Fibroblast of the aortic adventitia (primary cell): ENCODE measurements at regions not wholly inside any gene's neighbourhood (a gene's known extent, or its start where the extent isn't known, plus 50 kb on each side); places are given as distances from the start of the nearest gene placed in this dataset.

ENCODE experiments used
- DNase-seq: peaks from one replicate; pipeline ENCODE4 v3.0.0-alpha.2; 2010; ENCODE audit warnings: low read depth
- H3K4me3 ChIP-seq: 2 replicates; pipeline ENCODE4 v1.5.1; 2011; ENCODE audit warnings: low read depth, mild to moderate bottlenecking, control low read depth, low read length, moderate library complexity
- TF ChIP-seq, protein P1 (sequence below): IDR thresholded peaks from 2 replicates; pipeline ENCODE4 v1.5.1; 2011; ENCODE audit warnings: mild to moderate bottlenecking, low read length, control low read depth, inconsistent platforms; ENCODE audit not compliant: insufficient read depth

- no peak for DNase-seq
- TF ChIP-seq, protein P1, sequence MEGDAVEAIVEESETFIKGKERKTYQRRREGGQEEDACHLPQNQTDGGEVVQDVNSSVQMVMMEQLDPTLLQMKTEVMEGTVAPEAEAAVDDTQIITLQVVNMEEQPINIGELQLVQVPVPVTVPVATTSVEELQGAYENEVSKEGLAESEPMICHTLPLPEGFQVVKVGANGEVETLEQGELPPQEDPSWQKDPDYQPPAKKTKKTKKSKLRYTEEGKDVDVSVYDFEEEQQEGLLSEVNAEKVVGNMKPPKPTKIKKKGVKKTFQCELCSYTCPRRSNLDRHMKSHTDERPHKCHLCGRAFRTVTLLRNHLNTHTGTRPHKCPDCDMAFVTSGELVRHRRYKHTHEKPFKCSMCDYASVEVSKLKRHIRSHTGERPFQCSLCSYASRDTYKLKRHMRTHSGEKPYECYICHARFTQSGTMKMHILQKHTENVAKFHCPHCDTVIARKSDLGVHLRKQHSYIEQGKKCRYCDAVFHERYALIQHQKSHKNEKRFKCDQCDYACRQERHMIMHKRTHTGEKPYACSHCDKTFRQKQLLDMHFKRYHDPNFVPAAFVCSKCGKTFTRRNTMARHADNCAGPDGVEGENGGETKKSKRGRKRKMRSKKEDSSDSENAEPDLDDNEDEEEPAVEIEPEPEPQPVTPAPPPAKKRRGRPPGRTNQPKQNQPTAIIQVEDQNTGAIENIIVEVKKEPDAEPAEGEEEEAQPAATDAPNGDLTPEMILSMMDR: no peak
- H3K4me3 ChIP-seq: no peak overlapping the region
Observed at GRCh38 chr13:50596776-50597203, 246.7 kb downstream of the DLEU7 start.

DNA sequence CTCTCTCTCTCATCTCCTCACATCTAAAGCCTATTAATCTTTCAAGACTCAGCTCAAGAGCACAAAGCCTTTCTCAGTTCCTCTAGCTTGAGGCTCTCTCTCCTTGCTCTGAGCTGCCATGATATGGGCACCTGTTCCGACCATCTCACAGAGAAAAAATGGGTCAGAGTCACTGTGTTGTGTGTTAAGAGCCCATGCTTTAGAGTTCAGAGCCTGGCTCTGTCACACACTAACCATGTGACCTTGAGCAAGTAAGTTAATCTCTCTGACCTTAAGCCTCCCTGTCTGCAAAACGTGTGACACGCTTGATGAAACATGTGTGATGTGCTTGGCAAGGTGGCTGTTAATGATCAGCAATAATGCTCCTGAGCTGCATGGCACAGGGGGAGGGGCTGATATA, 245.2 kb downstream of the DLEU7 start:
- TF ChIP-seq, protein P1: no peak
- H3K4me3 ChIP-seq: no peak overlapping the region

DNA sequence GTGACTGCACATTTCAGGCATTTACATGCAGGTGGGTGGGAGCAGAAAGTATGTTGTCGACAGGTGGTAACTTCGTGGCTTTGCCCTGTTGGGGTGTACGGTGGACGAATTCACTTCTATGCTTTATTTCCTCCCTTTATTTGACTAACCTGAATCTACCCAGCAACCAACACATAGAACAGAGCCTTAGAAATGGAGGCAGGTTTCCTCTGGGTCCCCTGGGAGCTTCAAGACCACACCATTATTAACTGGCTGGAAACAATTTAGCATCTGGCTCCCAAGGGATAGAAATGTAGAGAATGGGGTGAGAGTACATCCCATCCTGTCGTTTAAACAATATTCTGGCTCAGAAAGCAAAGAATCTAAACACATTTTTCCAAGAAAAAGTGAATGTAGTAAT, 244.4 kb downstream of the DLEU7 start:
- DNase-seq: no peak
- TF ChIP-seq, protein P1: no peak
- H3K4me3 ChIP-seq: no peak overlapping the region

More for the DNA sequence above, 245.2 kb downstream of the DLEU7 start:
- no peak for DNase-seq

DNA sequence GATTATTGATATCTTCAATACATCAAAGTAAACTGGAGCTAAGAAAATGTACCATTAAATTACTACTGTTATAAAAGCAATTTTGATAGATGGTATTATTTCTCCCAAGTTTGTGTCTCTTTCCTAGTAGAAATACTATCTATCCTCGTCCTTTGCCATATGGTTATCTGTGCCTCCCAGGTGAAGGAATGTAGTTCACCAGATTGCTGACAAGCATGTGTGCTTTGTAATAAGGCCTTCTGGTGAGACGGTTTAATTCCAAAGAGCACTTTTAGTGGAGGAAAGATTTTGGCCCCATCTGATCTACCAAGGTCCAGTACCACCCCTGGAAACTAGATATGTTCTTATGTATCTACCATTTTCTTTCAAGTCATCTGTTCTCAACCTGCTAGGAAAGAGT, 243.6 kb downstream of the DLEU7 start:
- no peak overlapping the region for H3K4me3 ChIP-seq
- DNase-seq: no peak
- TF ChIP-seq, protein P1: no peak

DNA sequence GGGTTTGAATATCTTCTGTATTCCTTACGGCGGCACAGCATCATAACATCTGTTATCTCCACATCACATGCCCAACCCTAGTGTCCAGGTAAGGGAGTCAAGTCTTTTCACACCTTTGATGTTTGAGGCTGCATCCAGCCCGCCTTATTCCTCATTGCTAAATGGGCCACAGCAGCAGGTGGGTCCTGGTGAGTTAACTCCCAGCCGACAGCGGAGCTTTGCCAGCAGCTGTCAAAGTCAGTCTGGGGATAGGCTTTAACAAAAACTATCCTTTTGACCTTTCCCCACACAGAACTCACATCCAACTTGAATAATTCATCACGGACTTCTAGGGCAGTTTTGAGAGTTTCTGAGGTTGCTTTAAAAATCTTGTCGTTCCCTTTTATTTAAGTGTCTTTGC, 235.1 kb downstream of the DLEU7 start:
- DNase-seq: no peak
- no peak overlapping the region for H3K4me3 ChIP-seq
- TF ChIP-seq, protein P1: no peak

DNA sequence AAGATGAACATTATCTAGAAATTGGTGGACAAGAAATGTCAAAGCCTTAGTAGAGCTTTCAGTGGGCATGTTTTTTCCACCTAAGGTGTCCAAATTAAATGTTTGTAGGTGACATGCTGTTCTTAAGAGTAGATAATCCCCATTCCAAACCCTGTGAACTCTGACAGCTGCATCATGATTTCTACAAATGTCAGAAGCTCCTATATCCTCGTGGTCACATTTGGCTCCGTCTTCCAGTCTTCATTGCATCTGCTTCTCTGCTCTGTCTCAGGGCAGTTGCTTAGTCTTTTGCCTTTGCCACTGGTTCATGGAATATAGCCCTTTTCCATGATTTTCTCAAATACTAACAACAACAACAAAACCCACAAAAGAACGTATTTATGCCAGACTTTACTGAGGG, 234.5 kb downstream of the DLEU7 start:
- DNase-seq: no peak
- TF ChIP-seq, protein P1: no peak

GRCh38 chr13:50610238-50610637, 233.3 kb downstream of the DLEU7 start:
- DNase-seq: no peak
- H3K4me3 ChIP-seq: no peak overlapping the region
- TF ChIP-seq, protein P1: no peak

More for the DNA sequence above, 234.5 kb downstream of the DLEU7 start:
- no peak overlapping the region for H3K4me3 ChIP-seq
